Activated CD4-positive, alpha-beta T cell treated with anti-CD3 and anti-CD28 coated beads for 36 hours (primary cell): ENCODE measurements at regions not wholly inside any gene's neighbourhood (a gene's known extent, or its start where the extent isn't known, plus 50 kb on each side); places are given as distances from the start of the nearest gene placed in this dataset.

Experiments used
- ATAC-seq: fragments of 200-7000 bp; cut with Tn5 transposase; one replicate; pipeline ENCODE4 v1.10.0; 2021; ENCODE audit warnings: mild to moderate bottlenecking, moderate library complexity
- CTCF ChIA-PET: fragments of 350-600 bp; sonication (Branson Sonifier 250); formaldehyde crosslinking; loops from one replicate; lab custom pipeline; 2021; ENCODE audit warnings: antibody characterized with exemption; lab: Charles Lee
- POLR2A ChIA-PET: fragments of 350-600 bp; sonication (Branson Sonifier 250); formaldehyde crosslinking; loops from one replicate; lab custom pipeline; 2021; ENCODE audit warnings: antibody characterized with exemption, inconsistent platforms; lab: Charles Lee
- DNase-seq: peaks from one replicate; pipeline ENCODE4 v3.0.0-alpha.2; 2020
- H3K27ac Mint-ChIP-seq: one replicate; pipeline ENCODE4 v1.8.0; 2021; ENCODE audit warnings: mixed read lengths
- H3K27me3 Mint-ChIP-seq: one replicate; pipeline ENCODE4 v1.8.0; 2021; ENCODE audit warnings: mixed read lengths
- H3K36me3 Mint-ChIP-seq: one replicate; pipeline ENCODE4 v1.8.0; 2021; ENCODE audit warnings: low read depth, mixed read lengths
- H3K4me1 Mint-ChIP-seq: one replicate; pipeline ENCODE4 v1.8.0; 2021; ENCODE audit warnings: mixed read lengths
- H3K4me3 Mint-ChIP-seq: one replicate; pipeline ENCODE4 v1.8.0; 2021; ENCODE audit warnings: mild to moderate bottlenecking, moderate library complexity, mixed read lengths
- H3K9me3 Mint-ChIP-seq: one replicate; pipeline ENCODE4 v1.8.0; 2021; ENCODE audit warnings: low read depth, mixed read lengths
- intact Hi-C, 2 experiments: fragments of 100-400 bp; cut with DNase I in 1 of 2; cut with micrococcal nuclease in 1 of 2; formaldehyde crosslinking; loops; one replicate each; pipeline versions ENCODE4 v1.14.2 to v1.15.1; 2022 to 2024; cut with DNase I, micrococcal nuclease

DNA sequence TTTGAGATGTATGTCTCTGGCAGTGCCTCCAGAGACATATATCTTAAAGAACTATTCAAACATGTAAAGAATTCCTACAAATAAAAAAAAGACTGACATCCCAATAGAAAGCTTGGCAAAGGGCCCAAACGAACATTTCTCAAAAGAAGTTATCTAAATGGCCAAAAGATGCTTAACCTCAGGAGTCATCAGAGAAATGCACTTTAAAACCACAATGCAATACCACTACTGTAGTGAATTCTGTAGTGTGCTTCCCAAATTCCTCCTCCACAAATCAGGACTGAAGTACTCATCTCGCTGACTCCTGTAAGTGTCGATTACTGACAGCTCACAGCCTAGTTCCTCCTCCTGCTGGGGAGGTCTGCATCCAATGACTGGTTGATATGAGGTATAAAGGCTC is 129.0 kb upstream of the MAMLD1 start:
- ChIA-PET CTCF (no interaction called here), POLR2A (no interaction called here)
- ATAC-seq (no peak), DNase-seq (no peak)
- H3K27me3 Mint-ChIP-seq, result no peaks in the 10 kb centered on the region
- no peak overlapping the region for H3K4me3 Mint-ChIP-seq
- intact Hi-C loops, result no loop called here
- H3K36me3 Mint-ChIP-seq, result no peaks in the 10 kb centered on the region
- no peaks in the 10 kb centered on the region for H3K4me1 Mint-ChIP-seq
- H3K27ac Mint-ChIP-seq, result no peak overlapping the region
- H3K9me3 Mint-ChIP-seq, result no peaks in the 10 kb centered on the region

DNA sequence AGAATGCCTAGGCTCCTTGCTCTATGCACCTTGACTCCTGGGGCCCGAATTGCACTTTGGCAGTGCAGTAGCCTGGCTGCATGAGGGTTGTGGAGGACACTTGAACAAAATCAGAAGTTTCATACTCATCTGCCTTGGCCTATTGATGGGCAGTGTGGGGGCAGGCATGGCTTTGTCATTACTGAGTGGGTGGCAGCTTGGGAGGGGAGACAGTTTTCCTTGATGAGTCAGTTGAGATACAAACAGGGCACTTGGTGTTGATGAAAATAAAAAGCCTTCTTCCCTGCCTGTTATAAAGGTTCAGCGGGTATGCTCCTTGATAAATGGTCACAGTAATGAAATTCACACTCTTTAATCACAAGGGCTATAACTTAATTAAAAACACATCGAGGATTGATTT is 126.8 kb upstream of the MAMLD1 start:
- DNase-seq (no peak), ATAC-seq (no peak)
- Mint-ChIP-seq H3K27me3 (no peaks in the 10 kb centered on the region), H3K4me1 (no peaks in the 10 kb centered on the region), H3K9me3 (no peaks in the 10 kb centered on the region), H3K4me3 (no peak overlapping the region), H3K36me3 (no peaks in the 10 kb centered on the region), H3K27ac (no peak overlapping the region)
- intact Hi-C loops, result no loop called here
- CTCF ChIA-PET, result interaction anchor here (0.7 kb wide), 1 partner anchor 9 kb away, joined by 3 read pairs; no protein-coding TSS in a partner anchor
- POLR2A ChIA-PET, result no interaction called here

DNA sequence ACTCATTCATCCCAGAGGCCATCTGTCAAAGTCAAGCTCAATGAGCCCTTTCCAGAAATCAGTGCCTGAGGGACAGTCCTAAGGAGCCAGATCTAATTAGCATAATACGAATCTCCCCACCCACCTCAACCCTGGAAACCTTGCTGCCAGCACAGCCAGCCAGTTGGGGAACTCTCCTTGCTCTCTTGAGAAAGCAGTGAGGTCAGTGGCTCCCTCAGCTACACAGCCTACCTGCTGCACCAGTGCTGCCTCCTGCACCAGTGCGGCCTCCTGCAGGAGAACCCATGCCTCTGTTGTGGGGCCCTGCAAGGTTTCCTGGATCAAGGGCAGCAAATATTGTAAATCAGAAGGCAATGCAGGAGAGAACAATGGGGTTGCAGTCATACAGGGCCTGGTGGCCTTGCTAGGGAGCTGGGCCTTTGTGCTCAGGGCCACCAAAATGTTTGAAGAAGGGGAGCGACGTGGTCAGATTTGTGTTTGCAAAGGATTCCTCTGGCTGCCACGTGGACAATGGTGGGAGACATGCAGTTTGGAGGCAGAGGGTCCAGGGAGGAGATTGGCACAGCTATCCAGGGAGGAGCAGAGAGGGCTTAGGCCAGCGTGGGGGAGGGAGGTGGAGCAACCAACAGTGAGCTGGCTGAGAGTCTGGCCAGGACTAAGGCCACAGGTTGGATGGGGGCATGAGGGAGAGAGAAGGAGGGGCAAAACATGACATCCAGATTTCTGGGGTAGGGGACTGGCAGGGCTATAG is 124.3 kb upstream of the MAMLD1 start:
- DNase-seq, result no peak
- intact Hi-C loops, result no loop called here
- Mint-ChIP-seq H3K27me3 (no peaks in the 10 kb centered on the region), H3K9me3 (no peaks in the 10 kb centered on the region), H3K36me3 (no peaks in the 10 kb centered on the region), H3K4me1 (no peaks in the 10 kb centered on the region), H3K27ac (no peak overlapping the region), H3K4me3 (no peak overlapping the region)
- ChIA-PET CTCF (interaction anchor here (0.6 kb wide), 1 partner anchor 213 kb away, joined by 3 read pairs; no protein-coding TSS in a partner anchor), POLR2A (no interaction called here)
- ATAC-seq, result no peak

DNA sequence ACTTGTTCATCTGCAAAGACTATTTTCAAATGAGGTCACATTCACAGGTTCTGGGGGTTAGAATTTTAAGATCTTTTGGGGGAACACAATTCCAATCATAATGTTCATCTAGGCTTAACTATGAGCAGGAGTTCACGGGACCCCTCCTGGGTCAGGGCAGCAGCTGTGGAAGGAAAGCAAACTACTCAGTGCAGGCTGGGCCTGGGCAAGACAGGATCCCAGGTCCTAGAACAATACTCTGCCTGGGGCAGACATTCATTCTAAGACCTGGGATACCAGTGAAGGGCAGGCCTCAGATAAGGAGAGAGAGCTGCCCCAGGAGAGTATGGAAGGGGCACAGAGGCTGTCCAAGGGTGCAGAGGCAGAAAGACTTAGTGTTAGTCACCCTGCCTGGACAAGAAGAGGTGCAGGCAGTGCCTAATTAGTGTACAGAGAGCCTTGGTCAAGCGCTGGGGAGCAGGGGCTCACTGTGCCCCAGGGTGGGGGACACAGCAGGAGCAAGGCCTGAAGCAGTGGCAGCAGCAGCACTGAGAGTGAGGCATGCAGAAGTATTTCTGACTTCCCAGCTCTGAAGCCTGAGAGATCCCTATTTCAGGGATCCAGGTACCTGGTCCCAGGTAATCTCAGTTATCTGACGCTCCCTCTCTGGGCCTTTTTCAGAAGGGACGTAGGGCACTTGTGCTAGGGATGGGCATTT is 123.0 kb upstream of the MAMLD1 start:
- Mint-ChIP-seq H3K4me3 (no peak overlapping the region), H3K4me1 (no peaks in the 10 kb centered on the region), H3K27ac (no peak overlapping the region), H3K9me3 (no peaks in the 10 kb centered on the region), H3K27me3 (no peaks in the 10 kb centered on the region), H3K36me3 (no peaks in the 10 kb centered on the region)
- ATAC-seq (no peak), DNase-seq (no peak)
- intact Hi-C loops, result no loop called here
- CTCF ChIA-PET, result no interaction called here
- POLR2A ChIA-PET, result no interaction called here

DNA sequence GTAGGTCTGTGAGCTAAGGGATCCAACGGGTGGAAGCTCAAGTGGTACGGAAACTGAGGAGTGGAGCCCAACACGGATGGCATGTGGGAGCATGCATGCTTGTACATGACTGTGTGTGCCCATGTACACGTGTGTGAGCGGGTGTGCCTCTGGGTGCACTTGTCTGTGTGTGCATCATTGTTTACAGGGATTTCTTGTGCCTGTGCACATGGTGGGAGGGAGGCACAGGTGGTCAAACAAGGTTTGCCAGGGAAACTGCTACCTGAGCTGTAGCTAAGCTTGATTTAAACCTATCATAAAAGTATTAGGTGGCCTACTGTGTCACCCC is 122.5 kb upstream of the MAMLD1 start:
- CTCF ChIA-PET, result no interaction called here

DNA sequence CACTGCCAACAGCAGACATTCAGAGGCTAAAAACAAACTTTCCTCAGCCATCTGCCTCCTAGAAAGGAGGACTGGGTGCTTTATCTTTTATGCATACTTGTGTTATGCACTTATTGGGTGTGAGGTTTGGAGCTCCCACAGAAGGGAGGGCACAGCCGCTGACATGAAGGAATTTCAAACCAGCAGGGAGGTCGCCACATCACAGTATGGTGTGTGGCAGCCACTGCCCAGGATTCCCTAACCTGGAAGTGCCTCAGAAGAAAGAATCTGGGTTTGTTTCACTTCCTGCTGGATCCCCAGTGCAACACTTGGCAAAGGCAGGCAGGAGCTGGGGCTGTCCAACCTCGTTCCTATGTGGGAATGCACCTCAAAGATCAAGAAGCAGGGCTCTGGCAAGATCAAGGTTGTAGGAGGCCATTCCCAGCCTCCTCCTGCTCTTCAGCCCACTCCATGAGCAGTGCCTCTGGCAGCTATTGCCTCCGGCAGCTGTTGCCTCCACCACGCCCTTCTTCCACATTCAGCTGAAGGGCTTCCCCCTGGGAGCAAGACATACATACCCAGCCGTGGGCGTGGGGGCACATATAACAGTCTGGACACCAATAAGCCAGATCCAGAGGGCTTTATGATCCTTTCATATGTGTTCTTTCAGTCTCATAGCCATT is 109.0 kb upstream of the MAMLD1 start:
- ChIA-PET POLR2A (no interaction called here), CTCF (no interaction called here)
- intact Hi-C loops, result no loop called here
- H3K27me3 Mint-ChIP-seq, result no peaks in the 10 kb centered on the region
- peaks cover 9% of the 10 kb centered on the region for H3K4me1 Mint-ChIP-seq
- no peaks in the 10 kb centered on the region for H3K36me3 Mint-ChIP-seq
- no peaks in the 10 kb centered on the region for H3K9me3 Mint-ChIP-seq
- no peak overlapping the region for H3K4me3 Mint-ChIP-seq
- DNase-seq (no peak), ATAC-seq (no peak)
- no peak overlapping the region for H3K27ac Mint-ChIP-seq

More for the DNA sequence above, 122.5 kb upstream of the MAMLD1 start:
- H3K27ac Mint-ChIP-seq, result no peak overlapping the region
- no peaks in the 10 kb centered on the region for H3K4me1 Mint-ChIP-seq
- intact Hi-C loops, result no loop called here
- ATAC-seq (no peak), DNase-seq (no peak)
- POLR2A ChIA-PET, result no interaction called here
- no peaks in the 10 kb centered on the region for H3K9me3 Mint-ChIP-seq
- no peaks in the 10 kb centered on the region for H3K27me3 Mint-ChIP-seq
- no peak overlapping the region for H3K4me3 Mint-ChIP-seq
- H3K36me3 Mint-ChIP-seq, result no peaks in the 10 kb centered on the region

DNA sequence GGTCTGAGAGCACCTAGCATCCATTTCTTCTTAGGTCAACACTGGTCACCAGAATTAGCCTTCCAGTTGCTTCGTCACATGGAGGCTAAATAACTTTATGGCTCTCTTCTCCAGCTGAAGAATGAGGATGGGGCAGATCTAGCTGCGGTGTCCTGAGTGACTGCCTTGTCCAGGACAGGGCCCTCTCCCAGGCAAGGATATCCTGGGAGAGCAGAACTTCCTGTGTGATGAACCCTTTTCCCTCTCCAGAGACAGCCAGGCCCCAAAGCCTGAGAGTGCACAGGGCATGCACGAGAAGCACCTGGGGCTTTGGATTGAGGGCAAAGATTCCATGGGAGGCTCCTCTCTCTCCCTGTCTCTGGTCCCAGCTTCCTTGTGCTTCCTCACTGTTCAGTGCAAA is 108.2 kb upstream of the MAMLD1 start:
- H3K27me3 Mint-ChIP-seq, result no peaks in the 10 kb centered on the region
- no peak for ATAC-seq
- no peak for DNase-seq
- no peaks in the 10 kb centered on the region for H3K36me3 Mint-ChIP-seq
- intact Hi-C loops, result no loop called here
- POLR2A ChIA-PET, result no interaction called here
- peaks cover 9% of the 10 kb centered on the region for H3K4me1 Mint-ChIP-seq
- CTCF ChIA-PET, result interaction anchor here (0.6 kb wide), 1 partner anchor 365 kb away, joined by 3 read pairs; no protein-coding TSS in a partner anchor
- H3K9me3 Mint-ChIP-seq, result no peaks in the 10 kb centered on the region
- no peak overlapping the region for H3K4me3 Mint-ChIP-seq
- H3K27ac Mint-ChIP-seq, result no peak overlapping the region

DNA sequence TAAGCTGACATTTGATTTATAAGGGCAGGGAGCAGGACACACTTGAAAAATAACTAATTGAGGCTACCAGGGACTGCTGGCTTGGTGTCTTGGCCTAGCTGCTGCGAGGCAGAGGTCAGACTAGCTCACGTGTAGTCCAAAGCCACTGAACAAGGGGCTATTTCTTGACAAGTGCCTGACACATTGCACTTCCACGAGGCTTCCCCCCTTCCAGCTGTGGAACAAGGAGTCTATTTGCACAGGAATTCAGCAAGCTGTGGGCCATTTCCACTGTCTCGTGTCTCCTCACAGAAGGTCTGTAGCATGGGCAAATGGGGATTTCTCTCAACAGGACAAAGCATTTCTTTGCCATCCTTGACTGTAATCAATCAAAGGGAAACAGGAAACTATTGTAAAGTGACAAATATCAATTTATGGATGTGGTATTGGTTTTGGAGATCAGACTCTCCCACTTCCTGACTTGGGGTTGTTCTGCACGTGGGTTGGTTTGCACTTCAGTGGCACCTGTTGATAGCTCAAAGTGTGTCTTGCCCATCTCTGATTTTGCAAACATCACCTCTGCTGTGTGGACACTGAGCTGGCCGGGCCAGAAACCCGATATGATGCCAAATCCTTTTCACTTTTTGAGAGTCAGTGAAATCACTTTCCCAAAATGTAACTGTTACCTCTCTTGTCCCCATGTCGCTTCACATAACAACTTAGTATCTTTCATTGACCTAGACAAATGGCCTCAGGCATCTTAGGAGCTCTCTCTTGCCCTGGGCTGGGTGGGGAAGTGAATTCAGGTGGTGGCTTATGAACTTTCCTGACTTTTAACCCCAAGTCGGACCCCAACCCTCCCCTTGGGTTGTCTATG is 107.4 kb upstream of the MAMLD1 start:
- H3K27me3 Mint-ChIP-seq, result no peaks in the 10 kb centered on the region
- H3K36me3 Mint-ChIP-seq, result no peaks in the 10 kb centered on the region
- H3K27ac Mint-ChIP-seq, result no peak overlapping the region
- ATAC-seq (no peak), DNase-seq (no peak)
- no peak overlapping the region for H3K4me3 Mint-ChIP-seq
- CTCF ChIA-PET, result interaction anchor here (0.6 kb wide), 1 partner anchor 366 kb away, joined by 3 read pairs; no protein-coding TSS in a partner anchor
- peaks cover 9% of the 10 kb centered on the region for H3K4me1 Mint-ChIP-seq
- intact Hi-C loops, result no loop called here
- POLR2A ChIA-PET, result no interaction called here
- no peaks in the 10 kb centered on the region for H3K9me3 Mint-ChIP-seq

DNA sequence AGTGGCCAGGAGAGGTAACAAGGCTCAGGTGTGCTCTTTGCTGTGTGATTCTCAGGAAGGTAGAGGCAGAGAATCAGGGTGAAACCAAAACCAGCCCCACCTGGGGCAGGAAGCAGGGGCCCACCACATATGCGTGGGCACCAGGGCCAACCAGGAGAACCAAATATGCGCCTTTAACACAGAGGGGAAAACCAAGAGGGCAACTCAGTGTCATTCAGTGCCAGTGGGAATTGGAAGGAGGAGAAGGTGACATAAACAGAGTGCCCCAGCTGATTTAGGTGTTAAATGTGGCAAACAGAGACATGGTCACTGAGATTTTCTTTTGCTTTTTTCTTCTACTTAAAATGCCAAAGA is 106.8 kb upstream of the MAMLD1 start:
- Mint-ChIP-seq H3K4me1 (peaks cover 9% of the 10 kb centered on the region), H3K27ac (no peak overlapping the region), H3K9me3 (no peaks in the 10 kb centered on the region), H3K36me3 (no peaks in the 10 kb centered on the region), H3K4me3 (no peak overlapping the region), H3K27me3 (no peaks in the 10 kb centered on the region)
- ChIA-PET POLR2A (no interaction called here), CTCF (no interaction called here)
- ATAC-seq (no peak), DNase-seq (peak; percentile 13)
- intact Hi-C loops, result no loop called here

DNA sequence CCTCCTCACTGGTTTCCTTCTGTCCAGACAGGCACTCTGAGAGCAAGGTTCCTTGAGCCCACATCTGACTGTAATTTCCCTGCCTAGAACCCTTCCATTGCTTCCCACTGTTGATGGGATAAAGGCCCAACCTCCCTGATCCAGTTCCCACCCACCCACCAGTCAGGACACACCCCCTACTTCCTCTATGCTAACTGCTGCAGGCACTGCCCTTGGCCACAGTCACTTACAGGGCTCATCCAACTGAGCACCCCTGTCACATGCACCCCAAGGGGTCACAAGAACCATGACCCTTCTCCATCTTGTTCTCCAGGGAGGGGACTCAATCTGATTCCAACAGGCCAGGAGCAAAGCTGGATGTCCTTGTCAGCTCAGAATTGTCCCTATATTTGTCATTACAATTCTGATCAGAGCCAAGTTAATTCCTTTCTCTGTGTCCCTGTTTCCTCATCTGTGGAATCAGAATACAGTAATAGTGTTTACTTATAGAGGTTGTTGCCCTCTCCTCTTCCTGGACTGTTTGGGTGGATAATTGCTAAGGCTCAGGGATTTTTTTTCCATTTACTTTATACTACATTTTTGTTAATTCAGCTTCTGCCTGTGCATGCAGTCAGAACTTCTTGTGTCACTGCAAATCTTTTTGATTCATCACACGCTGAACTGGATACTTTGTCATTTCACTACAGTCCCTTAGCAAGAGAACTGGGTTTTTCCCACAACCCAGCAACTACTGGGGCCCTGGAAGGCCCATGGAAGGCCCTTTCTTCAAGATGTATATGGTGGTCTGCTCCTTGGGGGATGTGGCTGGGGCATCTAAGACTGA is 105.6 kb upstream of the MAMLD1 start:
- DNase-seq, result no peak
- no peaks in the 10 kb centered on the region for H3K36me3 Mint-ChIP-seq
- H3K4me1 Mint-ChIP-seq, result peaks cover 9% of the 10 kb centered on the region
- POLR2A ChIA-PET, result no interaction called here
- CTCF ChIA-PET, result no interaction called here
- H3K4me3 Mint-ChIP-seq, result no peak overlapping the region
- no peak for ATAC-seq
- no peaks in the 10 kb centered on the region for H3K27me3 Mint-ChIP-seq
- no peak overlapping the region for H3K27ac Mint-ChIP-seq
- H3K9me3 Mint-ChIP-seq, result no peaks in the 10 kb centered on the region
- intact Hi-C loops, result no loop called here

DNA sequence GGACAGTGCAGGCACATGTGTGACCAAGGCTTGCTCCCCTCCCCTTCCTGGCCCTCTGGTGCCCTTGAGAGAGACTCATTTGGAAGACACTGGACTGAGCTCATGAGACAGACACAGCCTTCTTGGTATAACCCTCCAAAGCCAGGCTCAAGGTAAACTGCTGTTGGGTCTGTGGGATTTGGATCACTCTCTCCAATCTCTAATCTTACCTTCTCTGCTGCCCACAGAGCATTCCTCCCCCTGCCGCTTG is 105.0 kb upstream of the MAMLD1 start:
- Mint-ChIP-seq H3K4me1 (peaks cover 9% of the 10 kb centered on the region), H3K36me3 (no peaks in the 10 kb centered on the region), H3K4me3 (no peak overlapping the region), H3K27ac (no peak overlapping the region), H3K9me3 (no peaks in the 10 kb centered on the region), H3K27me3 (no peaks in the 10 kb centered on the region)
- POLR2A ChIA-PET, result no interaction called here
- intact Hi-C loops, result no loop called here
- no peak for DNase-seq
- no peak for ATAC-seq
- CTCF ChIA-PET, result no interaction called here
